ENCODE measurements at regions not wholly inside any gene's neighbourhood (a gene's known extent, or its start where the extent isn't known, plus 50 kb on each side); places are given as distances from the start of the nearest gene placed in this dataset.
A peak's percentile ranks its signal among the peaks of the same experiment; 100 is the strongest.

GRCh38 chr11:39990421-39990831 lies 1469.0 kb downstream of the LRRC4C start:
- Histone ChIP-seq H3K36me3 (ENCODE audit: control insufficient read depth, insufficient read depth, low read length) (no peaks in the 10 kb centered on the region), H3K27me3 (ENCODE audit: control insufficient read depth, insufficient read depth, low read length) (no peaks in the 10 kb centered on the region), H3K4me3 (ENCODE audit: low read depth, low read length) (no peak overlapping the region)
- no peak for TF ChIP-seq CTCF (IDR thresholded peaks at IDR 0.05; ENCODE audit: insufficient read depth, low read length, poor library complexity, severe bottlenecking)
- peak; percentile 26 for DNase-seq (ENCODE audit: low read depth)

GRCh38 chr11:39975091-39975490 lies 1484.4 kb downstream of the LRRC4C start:
- Histone ChIP-seq H3K4me3 (ENCODE audit: low read depth, low read length) (no peak overlapping the region), H3K27me3 (ENCODE audit: control insufficient read depth, insufficient read depth, low read length) (no peaks in the 10 kb centered on the region), H3K36me3 (ENCODE audit: control insufficient read depth, insufficient read depth, low read length) (no peaks in the 10 kb centered on the region)
- TF ChIP-seq CTCF (IDR thresholded peaks at IDR 0.05; ENCODE audit: insufficient read depth, low read length, poor library complexity, severe bottlenecking), result no peak
- DNase-seq (ENCODE audit: low read depth), result no peak

GRCh38 chr11:39972461-39972860 lies 1487.0 kb downstream of the LRRC4C start:
- no peaks in the 10 kb centered on the region for H3K27me3 ChIP-seq (ENCODE audit: control insufficient read depth, insufficient read depth, low read length)
- H3K4me3 ChIP-seq (ENCODE audit: low read depth, low read length), result no peak overlapping the region
- H3K36me3 ChIP-seq (ENCODE audit: control insufficient read depth, insufficient read depth, low read length), result no peaks in the 10 kb centered on the region
- no peak for TF ChIP-seq CTCF (IDR thresholded peaks at IDR 0.05; ENCODE audit: insufficient read depth, low read length, poor library complexity, severe bottlenecking)
- no peak for DNase-seq (ENCODE audit: low read depth)

- no peak for TF ChIP-seq CTCF (IDR thresholded peaks at IDR 0.05; ENCODE audit: insufficient read depth, low read length, poor library complexity, severe bottlenecking)
- Histone ChIP-seq H3K36me3 (ENCODE audit: control insufficient read depth, insufficient read depth, low read length) (no peaks in the 10 kb centered on the region), H3K4me3 (ENCODE audit: low read depth, low read length) (no peak overlapping the region), H3K27me3 (ENCODE audit: control insufficient read depth, insufficient read depth, low read length) (no peaks in the 10 kb centered on the region)
- DNase-seq (ENCODE audit: low read depth), result no peak
These were observed 1487.5 kb downstream of the LRRC4C start for GRCh38 chr11:39971938-39972337.

- TF ChIP-seq CTCF (IDR thresholded peaks at IDR 0.05; ENCODE audit: insufficient read depth, low read length, poor library complexity, severe bottlenecking), result no peak
- no peak for DNase-seq (ENCODE audit: low read depth)
- no peak overlapping the region for H3K4me3 ChIP-seq (ENCODE audit: low read depth, low read length)
- H3K27me3 ChIP-seq (ENCODE audit: control insufficient read depth, insufficient read depth, low read length), result no peaks in the 10 kb centered on the region
- no peaks in the 10 kb centered on the region for H3K36me3 ChIP-seq (ENCODE audit: control insufficient read depth, insufficient read depth, low read length)
These were observed 1491.4 kb downstream of the LRRC4C start for GRCh38 chr11:39968071-39968470.

GRCh38 chr11:39965701-39966100 lies 1493.8 kb downstream of the LRRC4C start:
- no peaks in the 10 kb centered on the region for H3K27me3 ChIP-seq (ENCODE audit: control insufficient read depth, insufficient read depth, low read length)
- DNase-seq (ENCODE audit: low read depth), result no peak
- H3K4me3 ChIP-seq (ENCODE audit: low read depth, low read length), result no peak overlapping the region
- no peaks in the 10 kb centered on the region for H3K36me3 ChIP-seq (ENCODE audit: control insufficient read depth, insufficient read depth, low read length)
- TF ChIP-seq CTCF (IDR thresholded peaks at IDR 0.05; ENCODE audit: insufficient read depth, low read length, poor library complexity, severe bottlenecking), result no peak

Measured in kidney epithelial cell (primary cell).